NCI-H748 treated with DMSO at 0.1 percent for 48 hours (cell line): ENCODE measurements at regions not wholly inside any gene's neighbourhood (a gene's known extent, or its start where the extent isn't known, plus 50 kb on each side); places are given as distances from the start of the nearest gene placed in this dataset.

Experiments
- DNase-seq: peaks from one replicate; lab custom pipeline; 2025; lab: John Stamatoyannopoulos, UW

DNA sequence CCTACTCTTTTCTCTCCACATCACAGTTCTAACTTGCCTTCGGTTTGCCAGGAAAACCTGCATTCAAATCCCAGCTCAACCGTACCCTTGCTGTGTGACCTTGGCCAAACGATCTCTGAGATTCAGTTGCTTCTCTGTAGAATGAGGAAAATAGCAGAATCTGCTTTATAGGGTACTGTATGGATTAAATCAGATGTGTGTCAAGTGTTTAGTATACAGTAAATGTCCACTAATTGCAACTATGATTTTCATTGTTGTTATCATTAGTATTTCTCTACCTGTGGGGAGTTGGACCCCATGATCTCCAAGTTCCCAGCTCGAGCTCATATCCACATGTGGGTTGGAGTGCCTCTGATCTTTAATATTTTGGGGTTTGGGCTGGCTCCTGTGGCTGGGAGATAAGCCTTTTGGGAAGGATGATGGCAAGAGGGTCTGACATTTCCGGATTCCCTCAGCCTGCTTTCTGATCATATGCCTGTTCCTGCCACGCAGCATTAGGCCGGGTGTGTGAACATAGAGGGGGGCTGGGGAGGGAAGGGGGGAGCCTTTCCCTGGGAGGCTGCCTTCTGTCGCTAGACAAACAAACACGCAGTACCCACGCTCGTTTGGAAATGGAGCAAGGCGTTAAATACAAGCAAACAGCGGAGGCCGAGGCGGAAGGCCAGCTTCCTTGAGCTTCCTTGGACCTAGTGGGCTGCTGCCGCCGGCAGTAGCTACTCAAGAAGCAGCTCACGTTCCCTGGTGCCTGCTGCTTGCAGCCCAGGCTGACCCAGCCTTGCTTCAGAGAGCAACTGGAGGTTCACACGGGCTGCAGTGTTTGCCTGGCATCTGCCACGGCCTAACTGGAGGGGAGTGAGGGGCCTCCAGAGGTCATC, 213.5 kb upstream of the LHX5 start:
- no peak for DNase-seq

DNA sequence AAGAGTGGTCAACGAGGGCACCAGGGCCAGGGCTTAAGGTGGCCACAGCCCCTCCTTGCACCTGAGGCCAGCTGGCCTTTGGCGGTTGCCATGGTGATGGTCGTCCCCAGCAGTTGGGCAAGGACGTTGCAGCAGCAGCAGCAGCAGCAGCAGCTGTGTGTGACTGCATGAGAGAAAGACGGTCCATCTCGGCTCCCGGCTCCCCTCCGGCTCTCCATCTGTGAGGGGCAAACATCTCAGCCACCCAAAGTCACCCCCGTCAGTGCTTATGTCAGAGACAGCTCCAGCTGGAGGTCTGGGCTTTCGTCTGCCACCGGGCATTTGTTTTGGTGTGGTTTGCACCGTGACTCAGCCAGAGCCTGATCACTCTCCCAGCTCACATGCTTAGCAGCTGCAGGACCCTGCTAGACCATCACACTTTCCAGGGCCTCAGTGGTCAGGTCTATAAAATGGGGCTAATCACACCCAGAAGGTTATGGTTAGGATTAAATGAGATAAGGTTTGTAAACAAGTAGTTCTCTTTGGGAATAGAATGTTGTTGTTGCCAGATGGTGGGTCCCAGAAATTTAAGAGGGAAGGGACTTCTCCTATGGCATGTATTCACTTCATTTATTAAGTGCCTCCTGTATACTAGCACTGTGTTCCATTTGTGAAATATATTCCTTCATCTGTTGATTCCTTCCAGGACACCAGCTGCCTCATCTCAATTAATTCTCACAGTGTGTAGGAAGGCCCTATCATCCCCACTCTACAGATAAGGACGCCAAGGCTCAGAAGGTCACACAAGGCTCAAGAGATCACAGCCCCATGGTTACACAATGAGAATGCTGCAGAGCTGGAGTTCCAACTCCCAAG, 212.6 kb upstream of the LHX5 start:
- peak; percentile 30 for DNase-seq

GRCh38 chr12:113683574-113683973, 211.9 kb upstream of the LHX5 start:
- peak; percentile 42 for DNase-seq

DNA sequence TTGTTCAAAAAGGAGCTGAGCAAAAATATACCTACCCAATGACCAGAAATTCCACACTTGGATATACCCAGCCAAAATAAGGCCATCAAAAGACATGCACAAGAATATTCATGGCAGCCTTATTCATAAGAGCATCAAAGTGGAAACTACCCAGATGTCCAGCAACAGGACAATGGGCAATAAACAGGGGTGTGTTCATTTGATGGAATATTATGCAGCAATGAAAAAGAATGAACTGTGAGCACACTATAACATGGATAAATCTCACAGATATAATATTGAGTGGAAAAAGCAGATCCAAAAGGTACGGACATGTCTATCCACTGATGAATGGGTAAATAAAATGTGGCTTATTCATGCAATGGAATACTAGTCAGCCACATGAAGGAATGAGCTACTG, 209.2 kb upstream of the LHX5 start:
- DNase-seq = no peak

GRCh38 chr12:113678223-113679119, 206.8 kb upstream of the LHX5 start:
- no peak for DNase-seq

GRCh38 chr12:113676547-113676946, 204.9 kb upstream of the LHX5 start:
- DNase-seq = no peak

DNA sequence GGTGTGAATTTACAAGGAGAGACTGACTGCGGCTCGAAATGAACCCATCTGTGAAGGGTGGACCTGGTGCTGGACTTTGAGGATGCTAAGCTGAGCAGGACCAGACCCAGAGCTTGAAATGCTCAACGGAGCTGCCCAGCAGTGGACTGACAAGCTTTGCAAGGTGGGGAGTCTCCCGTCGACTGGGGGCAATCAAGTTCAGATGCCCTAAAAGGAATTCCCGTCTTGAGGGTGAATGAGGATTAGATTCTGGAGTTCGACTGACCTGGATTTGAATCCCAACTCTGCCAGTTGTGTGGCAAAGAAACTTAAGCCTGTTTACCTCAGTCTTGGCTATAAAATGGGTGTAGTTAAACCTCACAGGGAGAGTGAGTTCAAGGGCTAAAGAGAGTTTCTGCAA, 204.4 kb upstream of the LHX5 start:
- no peak for DNase-seq

DNA sequence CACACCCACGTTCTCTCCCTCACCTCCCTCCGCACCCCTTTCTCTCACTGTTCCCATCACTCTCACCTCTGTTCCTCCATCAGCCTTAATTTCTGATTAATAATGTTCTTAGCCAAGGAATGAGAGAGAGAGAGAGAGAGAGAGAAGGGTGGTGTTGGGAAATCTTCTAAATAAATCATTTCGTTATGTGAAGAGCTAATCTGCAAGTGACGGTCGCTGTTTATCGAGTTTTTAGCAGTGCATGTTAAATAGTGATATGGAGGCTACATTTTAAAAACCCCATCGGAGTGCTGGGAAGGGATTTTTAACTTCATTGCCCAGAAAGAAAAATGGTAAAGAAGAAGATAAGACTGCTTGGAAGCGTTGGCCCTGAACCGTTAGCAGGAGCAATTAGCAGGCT, 203.3 kb upstream of the LHX5 start:
- DNase-seq = no peak

- no peak for DNase-seq
Measured at GRCh38 chr12:113674302-113674701, 202.6 kb upstream of the LHX5 start.

DNA sequence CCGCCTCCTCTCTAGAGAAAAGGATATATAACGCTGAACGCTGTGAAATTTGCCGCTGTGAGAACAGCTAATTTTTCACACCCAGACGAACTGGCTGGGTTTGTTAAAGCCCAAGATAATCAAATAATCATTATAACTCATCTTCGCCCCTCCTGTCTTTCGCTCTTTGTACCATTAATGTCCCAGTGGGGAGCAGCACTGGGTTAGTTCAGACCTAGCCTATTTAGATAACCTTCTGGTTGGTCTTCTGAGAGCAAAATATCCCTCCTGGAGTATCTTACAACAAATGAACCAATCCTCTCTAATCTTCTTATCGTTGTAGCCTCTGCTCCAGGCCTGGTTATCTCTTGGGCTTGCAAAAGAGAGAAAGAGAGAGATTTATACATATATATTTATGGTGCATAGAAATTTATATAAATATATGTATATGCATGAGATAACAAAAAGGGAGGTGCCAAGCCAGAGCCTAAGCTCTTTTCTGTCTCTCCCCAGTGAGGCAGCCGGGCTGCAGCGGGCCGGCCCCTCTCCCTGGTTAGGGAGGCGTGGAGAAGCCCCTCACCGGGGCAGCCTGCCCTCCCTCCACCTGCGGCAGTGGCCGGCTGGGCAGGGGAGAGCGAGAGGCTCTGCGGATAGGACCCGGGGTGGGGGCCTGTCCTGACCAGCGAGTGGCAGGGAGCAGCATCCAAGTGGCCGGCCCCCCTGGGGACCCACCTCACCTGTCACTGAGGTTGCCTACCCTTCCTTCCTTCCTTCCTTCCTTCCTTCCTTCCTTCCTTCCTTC, 202.0 kb upstream of the LHX5 start:
- DNase-seq = no peak

DNA sequence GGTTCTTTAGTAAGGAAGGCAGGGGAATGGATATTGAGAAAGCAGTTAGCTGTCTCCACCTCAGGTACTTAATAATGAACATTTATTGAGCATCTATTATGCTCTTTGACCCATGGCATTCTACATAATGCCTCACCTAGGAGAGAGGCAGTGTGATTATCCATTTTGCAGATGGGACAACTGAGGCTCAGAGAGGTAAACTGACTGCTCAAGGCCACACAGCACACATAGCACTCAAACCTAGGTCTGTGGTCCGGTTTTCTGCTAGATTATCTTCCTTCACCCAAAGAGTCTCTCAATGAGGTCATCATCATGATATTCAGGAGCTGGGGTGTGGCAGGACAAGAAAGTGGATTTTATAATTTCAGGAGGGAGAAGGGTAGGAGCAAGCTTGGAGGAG, 199.1 kb upstream of the LHX5 start:
- no peak for DNase-seq

DNA sequence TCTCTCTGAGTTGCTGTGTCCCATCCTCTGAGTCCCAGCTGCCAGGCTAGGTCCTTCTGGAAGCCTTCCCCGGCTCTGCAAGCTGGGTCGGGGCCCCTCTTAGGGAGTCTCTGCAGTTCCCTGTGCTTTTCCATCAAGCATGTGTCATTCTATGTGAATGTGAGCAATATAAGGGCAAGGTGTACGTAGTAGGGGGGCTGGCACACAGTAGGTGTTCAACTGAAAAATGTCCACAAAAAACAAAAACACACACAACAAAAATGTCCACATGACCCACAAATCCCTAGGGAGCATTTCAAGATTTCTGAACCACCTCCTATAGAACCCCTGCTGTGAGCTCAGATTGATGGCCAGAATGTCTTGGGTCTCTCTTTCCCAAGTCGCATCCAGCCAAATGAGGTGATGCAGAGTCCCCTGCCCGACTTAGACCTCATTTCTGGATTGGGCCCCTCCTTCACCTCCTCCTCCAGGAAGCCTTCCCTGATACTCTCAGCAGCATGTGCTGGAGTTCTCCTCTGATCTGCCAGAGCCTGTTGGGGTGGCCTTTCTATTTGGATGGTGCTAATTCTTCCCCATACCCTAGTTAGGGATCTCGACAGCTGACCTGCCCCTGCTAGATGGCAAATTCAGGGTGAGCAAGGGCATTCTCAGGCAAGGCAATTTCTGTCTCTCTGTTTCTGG, 196.1 kb upstream of the LHX5 start:
- no peak for DNase-seq

DNA sequence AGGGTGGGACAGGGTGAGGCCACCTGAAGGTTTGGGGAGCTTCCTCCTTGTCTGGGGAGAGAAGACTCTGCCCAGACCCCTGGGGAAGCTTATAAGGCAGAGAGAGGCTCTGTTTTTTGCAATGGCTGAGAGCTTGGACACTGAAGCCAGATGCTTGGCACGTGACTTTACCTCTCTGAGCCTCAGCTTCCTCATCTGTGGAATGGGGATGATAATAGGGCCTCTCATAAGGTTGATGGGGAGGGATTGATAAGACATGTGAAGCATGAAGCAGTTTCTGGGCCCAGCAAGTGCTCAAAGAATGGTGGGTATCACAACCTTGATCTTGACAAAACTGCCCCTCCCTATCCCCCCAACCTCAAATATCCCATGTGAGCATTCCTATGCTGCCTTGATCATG, 195.4 kb upstream of the LHX5 start:
- no peak for DNase-seq

DNA sequence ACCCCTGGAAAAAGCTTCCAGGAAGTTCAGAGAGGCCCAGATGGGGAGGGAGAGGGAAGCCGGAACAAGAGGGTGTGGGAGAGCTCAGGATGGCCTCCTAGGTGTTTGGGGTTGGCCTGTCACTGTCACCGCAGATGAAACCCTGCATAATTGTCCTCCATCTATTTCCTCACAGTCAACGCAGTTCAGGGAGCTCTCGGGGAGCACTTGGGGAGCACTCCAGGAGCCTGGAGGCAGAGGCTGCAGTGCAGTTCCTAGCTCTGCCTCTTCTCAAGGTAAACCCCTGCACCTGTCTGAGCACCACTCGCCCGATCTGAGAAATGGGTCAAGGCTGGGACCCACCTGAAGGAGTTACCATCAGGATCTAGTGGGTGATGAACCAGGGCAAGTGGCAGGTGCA, 194.6 kb upstream of the LHX5 start:
- DNase-seq = no peak

DNA sequence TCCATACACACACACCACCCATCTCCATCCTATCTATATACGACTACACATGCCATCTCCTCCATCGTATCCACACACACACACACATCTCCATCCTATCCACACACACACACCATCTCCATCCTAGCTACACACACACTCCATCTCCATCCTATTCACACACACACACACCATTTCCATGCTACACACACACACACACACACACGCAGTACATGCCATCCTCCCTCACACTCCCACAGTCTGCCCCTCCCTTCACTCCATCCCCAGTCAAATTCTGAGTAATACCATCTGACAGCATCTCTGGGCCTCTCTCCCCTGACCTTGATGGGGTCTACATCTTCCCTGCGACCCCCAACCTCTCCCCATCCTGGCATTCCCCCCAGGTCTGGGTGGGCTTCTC, 193.8 kb upstream of the LHX5 start:
- DNase-seq = no peak

DNA sequence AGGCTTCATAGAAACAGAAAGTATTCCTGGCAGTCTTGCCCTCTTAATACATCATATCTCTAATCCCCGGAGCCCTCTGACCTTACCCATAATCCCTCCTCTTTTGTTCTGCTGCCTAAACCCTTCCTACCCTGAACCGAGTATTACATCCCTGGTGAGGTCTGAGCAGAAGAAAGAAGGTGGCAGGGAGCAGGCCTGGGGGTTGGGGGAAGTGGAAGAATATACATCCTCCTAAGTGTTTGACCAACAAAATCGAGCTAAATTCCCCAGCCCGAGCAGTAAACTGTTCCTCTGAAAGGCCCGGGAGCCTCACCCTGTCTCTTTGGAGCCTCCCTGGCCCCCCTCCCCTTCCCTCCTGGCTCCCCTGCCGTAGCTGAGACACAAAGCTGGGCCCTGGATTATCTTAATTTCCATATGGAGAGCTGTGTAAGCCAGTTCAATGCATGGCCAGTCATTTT, 192.6 kb upstream of the LHX5 start:
- DNase-seq = no peak

DNA sequence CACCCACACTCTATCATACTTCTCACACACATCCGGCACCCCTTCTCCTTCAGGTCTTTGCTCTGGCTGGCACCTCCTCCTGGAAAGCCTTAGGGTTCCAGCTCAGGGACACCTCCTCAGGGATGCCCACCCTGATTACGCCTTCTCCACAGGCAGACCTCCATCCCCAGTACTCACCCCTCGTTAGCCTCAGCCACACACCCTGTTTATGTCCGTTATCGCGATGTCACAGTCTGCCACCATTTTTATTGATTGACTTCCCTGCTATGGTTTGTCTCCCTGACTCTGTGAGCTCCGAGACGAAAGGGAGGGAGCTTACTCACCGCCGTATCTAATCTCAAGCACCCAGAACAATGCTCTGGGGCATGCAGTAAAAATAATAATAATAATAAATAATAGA, 191.7 kb upstream of the LHX5 start:
- DNase-seq = no peak

GRCh38 chr12:113660936-113661335, 189.3 kb upstream of the LHX5 start:
- no peak for DNase-seq

DNA sequence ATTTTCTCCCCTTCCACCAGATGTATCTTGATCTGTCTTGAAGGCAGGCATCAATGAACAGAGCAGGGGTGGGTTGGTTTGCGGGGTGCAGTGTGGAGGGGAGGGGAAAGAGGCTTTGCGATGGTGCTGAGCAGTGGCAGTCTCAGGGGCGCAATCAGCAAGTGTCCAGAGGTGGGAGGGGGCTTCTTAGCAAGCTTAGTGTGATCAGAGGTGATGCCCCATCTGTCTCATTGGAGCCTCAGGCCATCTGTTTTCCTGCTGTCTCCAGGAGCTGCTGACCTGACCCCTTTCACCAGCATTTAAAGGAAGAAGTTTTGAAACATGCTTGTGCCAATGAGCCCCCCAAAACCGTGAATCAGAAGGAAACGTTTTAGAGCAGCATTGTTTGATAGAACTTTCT, 187.7 kb upstream of the LHX5 start:
- no peak for DNase-seq

DNA sequence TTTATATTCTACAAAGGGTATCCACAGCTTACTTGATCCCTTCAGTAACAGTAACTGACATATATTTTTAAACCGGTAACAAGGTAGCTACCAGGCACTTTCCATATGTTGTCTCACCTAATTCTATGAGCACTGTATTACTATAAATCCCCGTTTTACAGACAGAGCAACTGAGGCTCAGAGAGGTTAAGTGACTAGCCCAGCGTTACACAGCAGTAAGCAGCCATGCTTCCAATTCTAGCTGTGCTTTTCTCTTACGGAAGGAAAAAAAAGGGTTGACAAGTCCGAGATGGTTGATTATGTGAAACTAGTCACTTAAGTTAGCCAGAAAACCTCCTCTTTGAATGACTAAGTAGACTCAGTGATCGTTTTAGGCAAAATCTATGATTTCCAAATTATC, 187.3 kb upstream of the LHX5 start:
- no peak for DNase-seq
